ENCODE measurements at regions not wholly inside any gene's neighbourhood (a gene's known extent, or its start where the extent isn't known, plus 50 kb on each side); places are given as distances from the start of the nearest gene placed in this dataset.

- peak; percentile 97 for TF ChIP-seq PAXIP1 (CRISPR knock-in tag; conservative IDR thresholded peaks at IDR 0.05)
- 0 out of 2 replicates have a peak, but pooled peaks have one; percentile 24 for TF ChIP-seq ZNF800 (CRISPR knock-in tag; IDR thresholded peaks at IDR 0.05)
- peak in 1 of 2 experiments; percentile 90; a peak in 2 of 4 replicates for TF ChIP-seq EP300 (IDR thresholded peaks at IDR 0.05; ENCODE audit: low read depth in 2 of 2, low read length in 2 of 2)
- TF ChIP-seq EP300 (CRISPR knock-in tag; IDR thresholded peaks at IDR 0.05; ENCODE audit: borderline replicate concordance), result peak; percentile 80
- peak; percentile 61; the same call in 1 of the 2 replicates for TF ChIP-seq ZBED4 (CRISPR knock-in tag; IDR thresholded peaks at IDR 0.05; ENCODE audit: borderline replicate concordance)
- TF ChIP-seq NR3C1 (CRISPR knock-in tag; IDR thresholded peaks at IDR 0.05), result no peak
- TF ChIP-seq CREM (IDR thresholded peaks at IDR 0.05), result peak; percentile 82; the same call in 1 of the 2 replicates
- no peak for TF ChIP-seq CREM (CRISPR knock-in tag; IDR thresholded peaks at IDR 0.05)
- no peak for TF ChIP-seq DNMT3B (CRISPR knock-in tag; conservative IDR thresholded peaks at IDR 0.05)
- no peak for TF ChIP-seq PTBP1 (IDR thresholded peaks at IDR 0.05; ENCODE audit: low read depth, low read length, poor library complexity, severe bottlenecking)
- TF ChIP-seq ZNF230 (CRISPR knock-in tag; IDR thresholded peaks at IDR 0.05), result 0 out of 2 replicates have a peak, but pooled peaks have one; percentile 53
- TF ChIP-seq ARID2 (CRISPR knock-in tag; IDR thresholded peaks at IDR 0.05; ENCODE audit: borderline replicate concordance), result no peak
- peak; percentile 99 for TF ChIP-seq RXRA (CRISPR knock-in tag; IDR thresholded peaks at IDR 0.05)
- no peak for TF ChIP-seq ZNF274 (CRISPR knock-in tag; IDR thresholded peaks at IDR 0.05)
- TF ChIP-seq SNAPC5 (CRISPR knock-in tag; IDR thresholded peaks at IDR 0.05; ENCODE audit: borderline replicate concordance), result peak; percentile 69; the same call in 1 of the 2 replicates
- no peak for TF ChIP-seq ZNF282 (IDR thresholded peaks at IDR 0.05; ENCODE audit: partially characterized antibody)
- TF ChIP-seq ZNF354B (CRISPR knock-in tag; IDR thresholded peaks at IDR 0.05), result no peak
- no peak for TF ChIP-seq NFATC3 (CRISPR knock-in tag; IDR thresholded peaks at IDR 0.05)
- no peak for TF ChIP-seq ZBTB1 (CRISPR knock-in tag; IDR thresholded peaks at IDR 0.05; ENCODE audit: borderline replicate concordance)
- TF ChIP-seq HCFC1 (IDR thresholded peaks at IDR 0.05; ENCODE audit: low read depth, low read length), result no peak
Observed at GRCh38 chr2:120525056-120526046, 179.4 kb downstream of the INHBB start (continued).
